GM21515 (cell line): ENCODE measurements at regions not wholly inside any gene's neighbourhood (a gene's known extent, or its start where the extent isn't known, plus 50 kb on each side); places are given as distances from the start of the nearest gene placed in this dataset.
"Not testable (repeated sequence)": the region's sequence is repeated elsewhere in the genome, so short reads cannot be mapped to it uniquely, and the experiment has no call there.

Experiments used
- ATAC-seq: cut with Tn5 transposase; IDR thresholded peaks from one replicate; pipeline ENCODE4 v1.9.1; 2021; ENCODE audit not compliant: unreplicated experiment

DNA sequence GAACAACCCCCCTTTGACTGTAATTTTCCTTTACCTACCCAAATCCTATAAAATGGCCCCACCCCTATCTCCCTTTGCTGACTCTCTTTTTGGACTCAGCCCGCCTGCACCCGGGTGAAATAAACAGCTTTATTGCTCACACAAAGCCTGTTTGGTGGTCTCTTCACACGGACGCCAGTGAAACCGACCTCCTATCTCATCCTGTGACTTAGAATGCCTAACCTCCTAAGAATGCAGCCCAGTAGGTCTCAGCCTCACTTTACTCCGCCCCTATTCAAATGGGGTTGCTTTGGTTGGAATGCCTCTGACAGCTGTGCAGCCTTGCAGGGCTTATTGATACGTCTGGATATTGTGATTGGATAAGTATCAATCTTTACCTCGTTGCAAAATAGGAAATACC lies 243.8 kb upstream of the PROK2 start:
- ATAC-seq: not testable (repeated sequence)

DNA sequence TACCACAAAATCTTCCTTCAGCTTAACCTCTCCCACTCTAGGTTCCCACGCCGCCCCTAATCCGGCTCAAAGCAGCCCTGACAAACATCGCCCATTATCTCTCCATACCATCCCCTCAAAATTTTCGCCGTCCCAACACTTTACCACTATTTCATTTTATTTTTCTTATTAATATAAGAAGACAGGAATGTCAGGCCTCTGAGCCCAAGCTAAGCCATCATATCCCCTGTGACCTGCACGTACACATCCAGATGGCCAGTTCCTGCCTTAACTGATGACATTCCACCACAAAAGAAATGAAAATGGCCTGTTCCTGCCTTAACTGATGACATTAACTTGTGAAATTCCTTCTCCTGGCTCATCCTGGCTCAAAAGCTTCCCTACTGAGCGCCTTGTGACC lies 243.4 kb upstream of the PROK2 start:
- not testable (repeated sequence) for ATAC-seq

DNA sequence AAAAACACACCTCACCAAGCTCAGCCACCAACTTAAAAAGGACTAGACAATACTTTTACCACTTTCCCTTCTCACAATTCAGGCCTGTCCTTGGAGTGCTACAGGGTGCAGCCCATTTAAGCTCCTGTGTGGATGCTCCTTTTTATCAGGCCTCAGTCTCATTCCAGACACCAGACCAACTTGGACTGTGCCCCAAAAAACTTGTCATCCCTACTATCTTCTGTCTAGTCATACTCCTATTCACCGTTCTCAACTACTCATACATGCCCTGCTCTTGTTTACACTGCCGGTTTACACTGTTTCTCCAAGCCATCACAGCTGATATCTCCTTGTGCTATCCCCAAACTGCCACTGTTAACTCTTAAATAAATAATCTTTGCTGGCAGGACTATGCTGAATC lies 242.8 kb upstream of the PROK2 start:
- ATAC-seq: not testable (repeated sequence)

DNA sequence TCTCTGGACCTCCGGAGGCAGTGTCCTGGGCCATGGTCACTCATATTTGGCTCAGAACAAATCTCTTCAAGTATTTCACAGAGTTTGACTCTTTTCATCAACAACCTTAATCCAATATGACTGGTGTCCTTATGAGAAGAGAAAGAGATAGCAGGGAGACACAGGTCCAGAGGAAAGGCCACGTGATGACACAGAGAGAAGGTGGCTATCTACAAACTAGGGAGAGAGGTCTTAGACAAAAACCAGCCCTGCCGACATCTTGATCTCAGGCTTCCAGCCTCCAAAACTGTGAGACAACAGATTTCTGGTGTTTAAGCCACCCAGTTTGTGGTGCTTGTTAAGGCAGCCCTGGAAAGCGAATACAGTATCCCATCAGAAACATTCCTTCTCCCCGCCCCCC lies 237.1 kb upstream of the PROK2 start:
- no peak for ATAC-seq

DNA sequence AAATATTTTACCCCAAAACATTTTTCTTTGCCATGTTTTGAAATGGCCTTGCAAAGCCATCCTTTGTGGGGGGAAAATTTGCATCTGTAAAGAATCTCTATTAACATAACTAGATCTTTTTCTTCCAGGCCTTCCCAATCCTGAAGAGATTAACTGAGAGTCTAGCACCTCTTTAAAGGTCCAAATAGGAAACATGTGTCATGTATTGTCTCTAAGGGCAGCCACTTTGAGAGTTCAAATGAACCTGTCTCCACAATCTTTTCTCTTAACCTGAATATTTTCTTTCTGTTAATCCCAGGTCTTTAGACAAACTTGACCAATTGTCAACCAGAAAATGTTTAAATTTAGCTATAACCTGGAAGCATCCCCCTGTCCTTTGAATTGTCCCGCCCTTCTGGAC lies 236.6 kb upstream of the PROK2 start:
- ATAC-seq: no peak

DNA sequence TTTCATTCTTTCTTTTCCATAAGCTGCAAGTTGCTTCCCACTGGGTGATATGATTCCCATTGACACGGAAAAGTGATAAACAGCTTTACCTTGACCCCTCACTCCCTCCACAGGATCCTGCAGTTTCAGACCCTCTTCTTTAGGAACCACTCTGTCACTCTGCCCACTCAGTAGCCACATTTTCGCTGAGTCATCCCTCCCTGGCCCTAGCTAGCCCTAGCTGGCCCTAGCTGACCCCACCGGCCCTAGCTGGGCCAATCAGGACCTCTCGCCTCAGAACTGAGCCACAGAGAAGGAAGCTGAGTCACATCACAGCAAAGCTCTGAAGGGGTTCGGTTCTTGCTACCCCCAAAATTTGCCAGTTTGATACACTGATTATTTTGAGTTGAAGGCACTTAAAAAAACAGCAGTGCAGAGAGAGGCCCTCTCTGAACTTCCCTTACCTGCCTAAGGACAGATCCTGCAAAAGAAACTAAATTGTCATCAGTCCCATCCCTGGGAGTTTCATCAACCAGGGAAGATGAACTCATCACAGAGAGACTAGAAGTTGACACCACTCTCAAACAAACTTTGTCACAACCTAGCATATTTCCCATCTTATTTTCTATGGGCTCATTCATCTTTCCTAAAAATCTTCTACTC lies 233.5 kb upstream of the PROK2 start:
- ATAC-seq: no peak

DNA sequence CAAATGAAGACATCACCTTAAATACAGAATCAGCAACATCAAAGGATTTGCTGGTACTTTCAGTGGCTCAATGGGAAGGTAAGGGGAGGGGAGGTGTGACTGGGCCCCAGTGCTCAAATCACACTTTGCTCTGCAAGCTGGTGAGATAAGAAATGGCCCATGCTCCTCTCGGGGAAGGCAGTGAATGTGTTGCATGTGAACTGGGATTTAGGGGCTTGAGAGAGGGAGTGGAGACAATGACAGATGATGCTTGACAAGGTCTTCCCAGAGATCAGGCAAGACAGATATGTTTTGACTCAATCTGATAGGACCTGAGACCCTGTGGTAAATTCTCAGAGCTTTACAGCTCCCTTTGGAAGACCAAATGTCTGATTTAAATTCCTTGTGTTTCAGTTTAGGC lies 233.0 kb upstream of the PROK2 start:
- ATAC-seq: no peak

DNA sequence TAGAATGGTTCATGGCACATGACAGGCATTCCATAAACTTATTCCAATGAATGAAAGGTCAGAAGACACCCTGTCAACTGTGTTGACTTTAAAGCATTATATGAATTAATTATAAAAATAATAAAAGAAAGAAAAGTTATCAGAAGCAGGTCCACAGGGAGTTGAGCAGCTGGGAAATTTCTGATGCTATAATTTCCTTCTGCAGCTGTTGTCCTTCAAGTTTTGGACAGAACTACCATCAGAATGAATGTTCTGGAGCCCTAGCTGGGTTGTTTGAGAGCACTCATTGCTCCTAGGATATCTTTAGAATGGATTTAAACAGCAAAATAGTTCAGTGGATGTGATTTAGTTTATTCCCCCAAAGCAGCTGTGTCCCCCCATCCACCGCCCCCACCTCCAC lies 232.4 kb upstream of the PROK2 start:
- ATAC-seq: no peak

DNA sequence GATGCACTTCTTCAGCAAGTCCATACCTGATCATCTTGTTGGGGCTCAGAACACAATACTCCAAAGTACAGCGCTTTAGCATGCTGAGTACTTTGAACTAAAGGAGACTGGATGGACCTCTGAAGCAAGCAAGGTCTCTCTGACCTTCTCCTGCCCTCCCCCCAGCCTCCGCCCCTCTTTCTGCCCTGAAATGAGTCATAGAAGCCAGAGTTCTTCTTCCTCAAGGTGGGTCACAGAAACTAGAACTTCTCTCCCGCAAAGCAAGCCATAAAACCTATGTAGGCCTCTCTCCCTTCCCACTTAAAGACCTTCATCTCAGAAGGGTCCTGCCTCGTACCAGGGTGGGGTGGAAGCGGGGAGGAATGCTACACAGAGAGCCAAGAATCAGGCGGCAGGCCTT lies 230.5 kb upstream of the PROK2 start:
- no peak for ATAC-seq

DNA sequence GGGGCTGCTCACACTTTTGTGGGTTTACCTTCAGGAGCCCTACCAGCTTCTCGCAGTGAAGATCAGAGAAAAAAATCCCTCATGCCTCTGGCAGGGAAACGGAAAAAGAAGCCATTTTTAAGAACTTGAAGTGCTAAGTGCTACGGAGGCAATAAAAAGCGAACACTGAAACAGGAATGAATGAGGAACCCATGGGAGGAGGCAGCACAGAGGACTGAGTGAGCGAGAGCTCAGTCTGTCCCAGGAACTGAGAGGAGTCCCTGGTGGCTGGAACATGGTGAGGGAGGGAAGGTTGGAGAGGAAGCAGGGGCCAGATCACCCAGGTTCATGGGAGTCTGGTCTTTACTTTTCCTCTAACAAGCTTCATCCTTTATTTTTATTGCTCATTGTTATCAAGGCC lies 228.1 kb upstream of the PROK2 start:
- ATAC-seq: no peak

DNA sequence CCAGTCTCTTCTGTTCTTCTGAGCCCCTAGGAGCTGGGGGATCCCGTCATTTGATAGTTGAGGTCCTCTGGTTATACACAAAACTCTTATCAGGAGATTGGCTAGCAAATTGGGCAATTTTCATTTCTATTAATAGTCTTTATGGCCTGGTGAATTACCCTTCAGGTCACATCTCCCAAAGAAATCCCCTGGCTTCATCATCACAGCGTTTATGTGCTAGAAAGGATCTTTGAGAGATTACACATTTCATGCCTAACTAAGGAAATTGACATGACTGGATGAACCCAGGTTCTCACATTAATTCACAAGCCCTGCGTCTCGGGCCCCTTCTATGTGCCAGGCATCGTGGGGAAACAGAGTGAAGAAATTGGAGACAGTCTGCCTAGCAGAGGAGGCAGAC lies 227.4 kb upstream of the PROK2 start:
- ATAC-seq: no peak

DNA sequence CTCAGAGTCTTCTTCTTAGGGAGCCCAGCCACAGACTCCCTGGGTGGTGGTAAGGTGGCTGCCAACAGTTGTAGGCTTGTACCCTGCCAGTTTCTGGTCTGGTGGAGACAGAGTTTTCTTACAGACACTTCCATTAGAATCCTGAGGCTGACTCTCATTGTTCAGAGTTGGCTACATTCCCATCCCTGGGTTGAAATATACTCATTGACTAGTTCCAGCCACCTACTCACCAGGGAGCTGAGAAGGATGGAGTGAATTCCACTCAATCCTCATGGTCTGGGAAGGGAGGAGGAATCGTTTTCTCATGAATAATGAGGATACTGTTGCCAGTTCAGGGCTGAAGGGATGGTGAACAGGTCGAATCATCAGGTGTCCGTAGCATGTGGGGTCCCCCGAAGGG lies 226.5 kb upstream of the PROK2 start:
- no peak for ATAC-seq

DNA sequence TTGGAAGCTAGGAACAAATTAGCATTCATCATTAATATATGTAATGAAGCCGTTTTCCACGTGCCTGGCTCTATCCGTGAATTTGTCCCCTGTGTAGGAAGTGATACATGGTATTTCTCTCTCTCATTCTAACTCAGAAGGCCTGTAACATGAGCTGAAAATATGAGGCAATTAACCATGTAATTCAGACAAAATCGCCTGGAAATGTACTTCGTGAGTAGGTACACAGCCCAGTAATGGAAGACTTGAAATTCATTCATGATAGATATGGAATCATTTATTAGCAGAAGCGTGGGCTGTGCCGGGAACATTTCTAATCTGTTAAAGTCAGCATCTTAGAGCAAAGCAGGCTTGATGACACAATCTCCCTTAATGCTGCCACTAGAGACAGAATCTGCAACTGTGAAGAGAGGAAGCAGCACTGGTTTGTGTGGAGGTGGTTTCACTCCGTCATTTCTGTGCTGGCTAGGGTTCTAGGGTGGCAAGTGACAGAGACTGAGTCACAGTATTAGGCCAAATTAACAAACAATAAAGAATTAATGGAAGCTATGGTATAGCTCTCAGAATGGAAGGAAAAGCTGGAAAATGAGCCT lies 225.0 kb upstream of the PROK2 start:
- ATAC-seq: no peak

DNA sequence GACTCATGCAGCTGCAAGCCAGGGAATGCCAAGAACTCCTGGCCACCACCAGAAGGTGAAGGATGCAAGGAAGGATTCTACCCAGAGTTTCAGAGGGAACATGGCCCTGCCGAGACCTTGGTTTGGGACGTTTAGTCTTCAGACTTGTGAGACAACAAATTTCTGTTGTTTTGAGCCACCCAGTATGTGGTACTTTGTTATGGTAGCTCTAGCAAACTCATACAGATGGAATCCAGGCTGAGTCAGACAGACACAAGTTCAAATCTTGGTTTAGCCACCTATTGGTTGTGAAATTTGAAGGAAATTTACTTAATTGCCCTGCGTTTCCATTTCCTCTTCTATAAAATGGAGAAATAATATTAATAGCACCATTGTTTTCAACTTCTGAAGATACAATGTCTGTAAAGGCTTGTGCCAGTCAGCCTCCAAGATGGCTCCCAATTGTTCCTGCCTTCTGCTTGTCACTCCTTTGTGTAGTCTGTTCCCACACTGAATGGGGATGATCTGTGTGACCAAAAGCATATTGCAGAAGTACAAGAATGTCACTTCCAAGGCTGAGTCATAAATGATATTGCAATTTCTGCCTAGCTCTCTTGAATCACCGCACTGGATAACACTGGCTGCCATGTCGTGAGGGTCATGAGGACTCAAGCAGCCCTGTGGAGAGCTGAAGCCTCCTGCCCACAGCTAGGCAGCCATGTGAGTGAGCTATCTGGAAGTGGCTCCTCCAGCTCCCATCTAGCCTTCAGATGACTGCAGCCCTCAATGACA lies 223.5 kb upstream of the PROK2 start:
- no peak for ATAC-seq

DNA sequence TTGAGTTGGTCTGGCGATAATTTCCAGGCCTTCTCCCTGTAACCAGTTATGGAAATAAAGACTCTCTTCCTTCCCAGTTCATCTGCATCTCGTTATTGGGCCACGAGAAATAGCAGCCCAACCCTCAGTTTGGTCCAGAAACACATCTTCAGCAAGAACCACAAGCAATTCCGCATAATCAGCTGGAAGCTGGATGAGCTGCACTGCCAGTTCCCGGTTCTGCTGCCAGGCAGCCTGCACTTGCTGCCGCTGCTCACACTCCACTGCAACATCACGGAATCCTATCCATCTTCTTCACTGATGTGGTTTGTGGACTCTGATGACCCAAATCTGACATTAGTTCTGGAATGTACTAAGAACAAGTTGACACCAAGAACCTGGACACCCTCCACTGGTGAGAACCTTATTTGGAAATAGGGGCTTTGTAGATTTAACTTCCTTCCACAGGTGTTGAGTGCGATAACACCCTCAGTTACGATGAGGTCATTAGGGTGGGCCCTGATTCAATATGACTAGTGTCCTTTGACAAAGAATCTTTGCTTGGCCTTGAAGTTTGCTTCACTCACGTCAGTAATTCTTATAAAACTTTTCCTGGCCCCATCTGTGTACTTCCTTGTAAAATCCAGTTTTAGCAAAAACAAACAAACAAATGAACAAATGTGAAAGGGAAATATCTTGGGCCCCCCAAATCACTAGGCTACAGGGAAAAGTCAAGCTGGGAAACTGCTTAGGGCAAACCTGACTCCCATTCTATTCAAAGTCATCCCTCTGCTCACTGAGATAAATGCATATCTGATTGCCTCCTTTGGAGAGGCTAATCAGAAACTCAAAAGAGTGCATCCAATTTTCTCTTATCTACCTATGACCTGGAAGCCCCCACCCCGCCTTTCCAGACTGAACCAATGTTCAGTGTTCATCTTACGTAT lies 221.9 kb upstream of the PROK2 start:
- ATAC-seq: no peak

DNA sequence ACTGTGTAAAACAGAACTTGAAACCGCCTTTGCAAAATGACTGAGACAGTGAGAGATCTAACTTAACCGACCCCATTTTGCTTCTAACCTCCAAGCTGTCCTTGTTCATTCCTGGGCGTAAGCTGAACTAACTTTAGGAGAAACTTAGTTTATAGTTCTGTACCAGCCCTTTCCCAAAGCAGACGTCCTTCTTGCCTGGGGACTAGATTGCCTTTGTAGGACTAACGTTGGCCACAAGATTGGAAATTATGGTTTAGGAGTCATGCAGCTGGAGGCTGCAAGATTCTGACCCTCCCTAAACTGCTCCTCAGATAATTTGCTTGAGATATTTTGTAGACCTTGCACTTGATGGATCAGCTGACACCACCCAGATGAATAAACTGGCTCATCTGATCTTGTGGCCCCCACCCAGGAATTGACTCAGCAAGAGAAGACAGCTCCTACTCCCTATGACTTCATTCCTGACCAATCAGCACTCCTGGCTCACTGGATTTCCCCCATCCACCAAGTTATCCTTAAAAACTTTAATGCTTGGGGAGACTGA lies 219.9 kb upstream of the PROK2 start:
- ATAC-seq: no peak

DNA sequence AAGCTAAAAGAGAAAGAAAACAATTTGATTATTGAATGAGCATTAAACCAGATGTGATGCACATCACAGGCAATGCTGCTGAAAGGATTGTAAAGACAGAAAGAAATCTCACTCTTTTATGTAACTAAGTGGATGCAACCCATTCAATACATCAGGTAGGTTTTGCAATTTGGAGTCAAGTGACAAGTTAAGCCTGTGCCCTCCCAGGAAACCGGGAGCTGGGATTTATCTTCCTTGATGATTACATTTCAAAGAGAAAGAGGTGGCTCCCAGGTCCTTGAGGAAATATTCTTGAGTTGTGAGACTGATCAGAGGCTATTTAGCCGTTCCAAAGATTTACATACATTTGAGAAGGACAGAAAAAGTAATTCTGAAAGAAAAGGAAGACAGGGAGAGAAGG lies 219.0 kb upstream of the PROK2 start:
- no peak for ATAC-seq

DNA sequence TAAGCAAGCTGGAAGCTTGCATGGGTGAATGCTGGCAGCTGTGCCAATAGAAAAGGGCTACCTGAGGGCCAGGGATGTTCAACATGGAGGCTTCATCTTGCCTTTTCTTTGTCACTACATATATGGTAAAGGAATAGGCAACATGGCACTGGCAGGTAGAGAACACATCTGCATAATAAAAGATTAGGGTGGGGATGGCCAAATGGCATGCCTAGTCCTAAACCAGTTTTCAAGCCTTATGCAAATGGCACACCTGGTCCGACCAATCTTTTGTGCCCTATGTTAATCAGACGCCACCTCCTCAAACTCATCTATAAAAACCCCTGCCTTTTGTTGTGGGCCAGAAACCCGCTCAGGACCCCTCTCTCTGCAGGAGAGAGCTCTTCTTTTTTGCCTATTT lies 216.8 kb upstream of the PROK2 start:
- no peak for ATAC-seq

DNA sequence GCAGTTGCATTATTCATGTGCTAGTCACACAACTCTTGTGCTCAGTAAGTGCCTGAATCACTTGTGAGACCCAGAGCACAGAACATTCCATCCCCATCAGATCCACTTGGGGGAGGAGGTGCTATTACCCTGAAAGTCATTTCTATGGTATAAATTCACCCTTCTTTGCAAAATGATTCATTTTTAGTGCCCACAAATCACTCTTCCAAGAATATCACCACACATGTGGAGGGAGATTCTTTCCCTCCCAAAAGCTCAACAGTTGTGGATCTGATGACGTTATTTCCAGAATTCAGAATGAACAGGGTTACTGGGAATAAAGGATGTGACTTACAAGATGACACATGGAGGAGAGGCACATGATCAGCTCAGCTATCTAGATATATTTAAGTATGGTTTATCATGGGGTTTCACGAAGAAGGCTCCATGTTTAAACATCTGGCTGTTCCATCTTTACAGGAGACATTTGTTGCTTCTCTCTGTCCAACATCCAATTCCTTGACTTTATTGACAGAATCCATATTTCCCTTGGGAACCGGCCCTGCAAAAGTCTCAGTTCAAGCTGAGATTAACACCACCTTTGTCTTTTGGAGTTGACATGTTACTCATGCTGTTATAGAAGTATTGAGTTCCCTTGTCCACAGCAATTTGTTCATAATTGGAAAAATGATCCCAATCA lies 214.2 kb upstream of the PROK2 start:
- ATAC-seq: no peak

DNA sequence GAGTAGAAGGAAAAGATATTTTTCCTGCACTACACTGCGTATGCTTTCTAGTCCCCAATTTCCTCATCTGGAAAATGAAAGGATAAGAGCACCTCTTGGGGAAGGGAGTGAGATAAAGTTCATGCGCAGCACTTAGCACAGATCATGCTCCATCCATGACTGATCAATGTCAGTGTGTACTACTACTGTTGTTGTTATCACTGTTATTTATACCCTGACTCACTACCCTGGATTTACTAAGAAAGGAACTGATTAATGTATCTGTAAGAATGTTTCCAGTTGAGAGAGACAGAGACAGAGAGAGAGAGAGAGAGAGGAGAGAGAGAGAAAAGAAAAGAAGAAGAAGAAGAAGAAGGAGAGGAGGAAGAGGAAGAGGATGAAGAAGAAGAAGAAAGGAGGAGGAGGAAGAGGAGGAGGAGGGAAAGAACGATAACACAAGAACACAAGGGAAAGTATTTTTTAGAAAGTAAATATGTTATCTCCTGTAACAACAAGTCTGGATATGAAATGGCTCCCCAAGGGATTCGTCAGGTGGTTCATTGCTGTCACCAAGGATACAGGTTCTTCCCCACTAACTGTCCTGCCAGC lies 212.2 kb upstream of the PROK2 start:
- ATAC-seq: no peak
